IMR-90 (cell line): ENCODE measurements at regions not wholly inside any gene's neighbourhood (a gene's known extent, or its start where the extent isn't known, plus 50 kb on each side); places are given as distances from the start of the nearest gene placed in this dataset.

Experiments
- ATAC-seq: fragments of 200-7000 bp; cut with Tn5 transposase; 2 replicates; pipeline ENCODE4 v1.9.1; 2020; ENCODE audit warnings: low read depth, mild to moderate bottlenecking, moderate library complexity
- BruUV-seq: library from RNA; stranded (reverse); fragments of 400-500 nt; replicated peaks from 2 replicates; lab custom pipeline; 2021; lab: Mats Ljungman, UMichigan
- CTCF ChIA-PET: fragments of 300-600 bp; formaldehyde crosslinking; extraction: SDS; loops from one replicate; lab custom pipeline; 2021; ENCODE audit warnings: antibody characterized with exemption; lab: Yijun Ruan, JAX
- POLR2A ChIA-PET: fragments of 300-600 bp; sonication (Branson Sonifier 250); formaldehyde crosslinking; loops from one replicate; lab custom pipeline; 2022; ENCODE audit warnings: antibody characterized with exemption; ENCODE audit not compliant: unreplicated experiment; lab: Charles Lee
- DNase-seq: peaks from one replicate; pipeline ENCODE4 v3.0.0; 2013
- H2AFZ ChIP-seq: replicated peaks from 2 replicates; pipeline ENCODE3; 2013; ENCODE audit warnings: low read length, mild to moderate bottlenecking; ENCODE audit not compliant: poor library complexity
- H2AK5ac ChIP-seq: 2 replicates; pipeline ENCODE4 v1.6.1; 2013; ENCODE audit warnings: low read depth, low read length, inconsistent platforms
- H2AK9ac ChIP-seq: replicated peaks from 2 replicates; pipeline ENCODE3; 2013; ENCODE audit warnings: mild to moderate bottlenecking, low read depth, low read length, moderate library complexity; ENCODE audit not compliant: poor library complexity
- H2BK120ac ChIP-seq: 2 replicates; pipeline ENCODE4 v1.6.1; 2013; ENCODE audit warnings: low read depth, low read length, inconsistent platforms
- H2BK15ac ChIP-seq: 3 replicates; pipeline ENCODE4 v1.6.1; 2013; ENCODE audit warnings: low read depth, low read length, inconsistent platforms
- H2BK20ac ChIP-seq: 2 replicates; pipeline ENCODE4 v1.6.1; 2013; ENCODE audit warnings: low read depth, mild to moderate bottlenecking, inconsistent platforms, low read length, moderate library complexity
- H2BK5ac ChIP-seq: 2 replicates; pipeline ENCODE4 v1.6.1; 2013; ENCODE audit warnings: mild to moderate bottlenecking, low read depth, low read length, inconsistent platforms; ENCODE audit not compliant: poor library complexity, severe bottlenecking
- H3K14ac ChIP-seq: replicated peaks from 2 replicates; pipeline ENCODE4 v1.6.1; 2013; ENCODE audit warnings: low read depth, low read length, inconsistent platforms
- H3K18ac ChIP-seq: 2 replicates; pipeline ENCODE4 v1.6.1; 2013; ENCODE audit warnings: low read depth, low read length, control low read depth
- H3K23ac ChIP-seq: 2 replicates; pipeline ENCODE4 v1.6.1; 2013; ENCODE audit warnings: low read depth, low read length, inconsistent platforms
- H3K27ac ChIP-seq: 2 replicates; pipeline ENCODE4 v1.5.1; 2013; ENCODE audit warnings: mild to moderate bottlenecking, control low read depth, low read length; ENCODE audit not compliant: insufficient read depth
- H3K27me3 ChIP-seq: 2 replicates; pipeline ENCODE4 v1.6.1; 2013; ENCODE audit warnings: low read length; ENCODE audit not compliant: control insufficient read depth, insufficient read depth
- H3K36me3 ChIP-seq: 2 replicates; pipeline ENCODE4 v1.6.1; 2013; ENCODE audit warnings: low read length, mixed read lengths; ENCODE audit not compliant: control insufficient read depth, insufficient read depth
- H3K4ac ChIP-seq: 2 replicates; pipeline ENCODE4 v1.6.1; 2013; ENCODE audit warnings: low read depth, low read length, inconsistent platforms
- H3K4me1 ChIP-seq: 2 replicates; pipeline ENCODE4 v1.6.1; 2013; ENCODE audit warnings: low read length, mixed read lengths; ENCODE audit not compliant: control insufficient read depth, insufficient read depth
- H3K4me2 ChIP-seq: 2 replicates; pipeline ENCODE4 v1.6.1; 2013; ENCODE audit warnings: low read depth, mild to moderate bottlenecking, control low read depth, low read length, moderate library complexity
- H3K4me3 ChIP-seq: 2 replicates; pipeline ENCODE4 v1.5.1; 2013; ENCODE audit warnings: low read depth, mild to moderate bottlenecking, control low read depth, low read length, moderate library complexity; ENCODE audit not compliant: insufficient read depth
- H3K56ac ChIP-seq: 2 replicates; pipeline ENCODE4 v1.6.1; 2013; ENCODE audit warnings: low read length, inconsistent platforms; ENCODE audit not compliant: insufficient read depth; ENCODE audit errors: extremely low read depth
- H3K79me1 ChIP-seq, 2 experiments: 2 replicates each; pipeline ENCODE4 v1.6.1; 2013; ENCODE audit warnings: low read length in 2 of 2, inconsistent platforms in 1 of 2, low read depth in 1 of 2
- H3K9ac ChIP-seq: 2 replicates; pipeline ENCODE4 v1.6.1; 2013; ENCODE audit warnings: low read depth, low read length, control low read depth
- H3K9me1 ChIP-seq: 2 replicates; pipeline ENCODE4 v1.6.1; 2013; ENCODE audit warnings: low read length, inconsistent platforms; ENCODE audit not compliant: insufficient read depth
- H3K9me3 ChIP-seq: 2 replicates; pipeline ENCODE4 v1.6.1; 2013; ENCODE audit warnings: low read length; ENCODE audit not compliant: control insufficient read depth, insufficient read depth
- H4K20me1 ChIP-seq: 2 replicates; pipeline ENCODE4 v1.6.1; 2013; ENCODE audit warnings: low read length, inconsistent platforms; ENCODE audit not compliant: insufficient read depth
- H4K5ac ChIP-seq: 2 replicates; pipeline ENCODE4 v1.6.1; 2013; ENCODE audit warnings: mild to moderate bottlenecking, low read depth, low read length, control low read depth
- H4K8ac ChIP-seq, 2 experiments: 2 replicates each; pipeline ENCODE4 v1.6.1; 2013; ENCODE audit warnings: low read depth in 2 of 2, low read length in 2 of 2, control low read depth in 1 of 2, inconsistent platforms in 1 of 2
- H4K91ac ChIP-seq: 2 replicates; pipeline ENCODE4 v1.6.1; 2013; ENCODE audit warnings: low read depth, low read length, inconsistent platforms; ENCODE audit not compliant: insufficient read depth
- BHLHE40 ChIP-seq: fragments of 150-350 bp; IDR thresholded peaks from 2 replicates; pipeline ENCODE4 v1.6.1; 2016; ENCODE audit warnings: mild to moderate bottlenecking, low read depth, low read length
- CEBPB ChIP-seq: IDR thresholded peaks from 2 replicates; pipeline ENCODE4 v1.6.1; 2012; ENCODE audit warnings: low read depth, low read length, improper control_type of control experiment
- CHD1 ChIP-seq: IDR thresholded peaks from 2 replicates; pipeline ENCODE4 v1.6.1; 2012; ENCODE audit warnings: low read depth, low read length, improper control_type of control experiment
- FOS ChIP-seq: fragments of 150-350 bp; IDR thresholded peaks from 2 replicates; pipeline ENCODE4 v1.6.1; 2016; ENCODE audit warnings: low read depth, low read length
- MAFK ChIP-seq: IDR thresholded peaks from 2 replicates; pipeline ENCODE4 v1.6.1; 2012; ENCODE audit warnings: low read depth, low read length, improper control_type of control experiment
- MAZ ChIP-seq: IDR thresholded peaks from 2 replicates; pipeline ENCODE4 v1.6.1; 2012; ENCODE audit warnings: low read depth, mild to moderate bottlenecking, low read length, improper control_type of control experiment, moderate library complexity, borderline replicate concordance
- MXI1 ChIP-seq: IDR thresholded peaks from 2 replicates; pipeline ENCODE4 v1.6.1; 2012; ENCODE audit warnings: low read depth, mild to moderate bottlenecking, low read length, moderate library complexity, borderline replicate concordance
- NFE2L2 ChIP-seq: fragments of 150-350 bp; IDR thresholded peaks from 2 replicates; pipeline ENCODE4 v1.6.1; 2016; ENCODE audit warnings: low read depth, mild to moderate bottlenecking, low read length
- POLR2A ChIP-seq: IDR thresholded peaks from 2 replicates; pipeline ENCODE4 v1.6.1; 2012; ENCODE audit warnings: mild to moderate bottlenecking, low read depth, low read length
- RAD21 ChIP-seq: IDR thresholded peaks from 2 replicates; pipeline ENCODE4 v1.6.1; 2012; ENCODE audit warnings: low read length, improper control_type of control experiment
- RCOR1 ChIP-seq: IDR thresholded peaks from 2 replicates; pipeline ENCODE4 v1.6.1; 2012; ENCODE audit warnings: mild to moderate bottlenecking, low read length, improper control_type of control experiment; ENCODE audit not compliant: insufficient replicate concordance
- RFX5 ChIP-seq: IDR thresholded peaks from 2 replicates; pipeline ENCODE4 v1.8.0; 2012; ENCODE audit warnings: low read depth, mild to moderate bottlenecking, low read length, moderate library complexity
- SMC3 ChIP-seq: fragments of 150-350 bp; IDR thresholded peaks from 2 replicates; pipeline ENCODE4 v1.6.1; 2016; ENCODE audit warnings: low read depth, mild to moderate bottlenecking, antibody characterized with exemption, low read length, moderate library complexity
- WGBS, 2 experiments: methylation state at CpG; one replicate each; pipeline versions ENCODE4 v1.1.5 to v1.1.7; 2013; ENCODE audit warnings: missing lambda C conversion rate in 2 of 2; ENCODE audit not compliant: insufficient read length in 1 of 2; ENCODE audit errors: extremely low coverage in 2 of 2; 5-methylcytosine and 5-hydroxymethylcytosine counted together
- dilution Hi-C: fragments of 300-500 bp; cut with HindIII; formaldehyde crosslinking; loops from one replicate; pipeline ENCODE4 v1.14.3; 2018; ENCODE audit warnings: low sequenced_read_pairs; ENCODE audit not compliant: unreplicated experiment
- in situ Hi-C: fragments of 300-500 bp; cut with MboI; formaldehyde crosslinking; loops from 3 replicates; pipeline ENCODE4 v1.14.3; 2019; ENCODE audit warnings: low sequenced_read_pairs, inconsistent platforms, mixed read lengths
- intact Hi-C: fragments of 100-400 bp; cut with micrococcal nuclease; formaldehyde crosslinking; loops from 2 replicates; pipeline ENCODE4 v1.10.0; 2022
- TF ChIP-seq, protein P1 (sequence below): fragments of 150-350 bp; IDR thresholded peaks from 2 replicates; pipeline ENCODE4 v1.6.1; 2016; ENCODE audit warnings: low read depth, mild to moderate bottlenecking, low read length, moderate library complexity, borderline replicate concordance
- TF ChIP-seq, protein P2 (sequence below): fragments of 150-350 bp; IDR thresholded peaks from 2 replicates; pipeline ENCODE4 v1.6.1; 2017; ENCODE audit warnings: mild to moderate bottlenecking, antibody characterized with exemption, low read length, low read depth
- TF ChIP-seq, protein P3 (sequence below): conservative IDR thresholded peaks from 2 replicates; pipeline ENCODE4 v1.5.1; 2012; ENCODE audit warnings: mild to moderate bottlenecking, low read depth, low read length, improper control_type of control experiment

DNA sequence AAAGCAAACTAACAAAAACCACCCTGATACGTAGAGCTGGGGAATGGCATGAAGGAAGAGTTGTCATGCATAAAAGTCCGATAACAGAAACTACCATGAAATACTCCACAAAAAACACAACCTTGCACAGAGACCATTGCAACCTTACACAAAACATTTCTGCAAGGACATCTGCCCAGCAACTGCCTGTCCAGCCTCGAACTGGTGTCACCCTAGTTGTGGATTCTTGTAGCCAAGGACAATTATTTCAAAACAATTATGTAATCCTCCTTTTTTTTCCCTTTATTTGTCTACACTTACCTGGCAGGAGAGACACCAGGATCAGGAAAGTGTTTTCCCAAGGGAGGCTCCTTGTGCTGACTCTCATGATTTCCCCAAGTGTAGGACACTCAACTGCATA lies 232.5 kb upstream of the SYNDIG1 start:
- no peaks in the 10 kb centered on the region for H3K4me1 ChIP-seq
- no peak overlapping the region for H3K9ac ChIP-seq
- H3K4ac ChIP-seq, result no peak overlapping the region
- dilution Hi-C loops (no loop called here), intact Hi-C loops (no loop called here), in situ Hi-C loops (no loop called here)
- H4K91ac ChIP-seq, result no peak overlapping the region
- H3K79me1 ChIP-seq, result no peaks in the 10 kb centered on the region
- H2BK20ac ChIP-seq, result no peak overlapping the region
- no peaks in the 10 kb centered on the region for H4K20me1 ChIP-seq
- DNase-seq (no peak), ATAC-seq (no peak)
- H4K8ac ChIP-seq, result no peak overlapping the region
- no CpG with 5 or more reads among the region's 3 CpGs for WGBS, 2 experiments
- H3K9me3 ChIP-seq, result no peaks in the 10 kb centered on the region
- no peak overlapping the region for H2BK15ac ChIP-seq
- H2BK120ac ChIP-seq, result no peak overlapping the region
- BruUV-seq, result no TSS peak
- no peak overlapping the region for H3K4me2 ChIP-seq
- H3K23ac ChIP-seq, result no peak overlapping the region
- no peak for TF ChIP-seq CHD1
- no peak for TF ChIP-seq MAZ
- TF ChIP-seq, protein P1, sequence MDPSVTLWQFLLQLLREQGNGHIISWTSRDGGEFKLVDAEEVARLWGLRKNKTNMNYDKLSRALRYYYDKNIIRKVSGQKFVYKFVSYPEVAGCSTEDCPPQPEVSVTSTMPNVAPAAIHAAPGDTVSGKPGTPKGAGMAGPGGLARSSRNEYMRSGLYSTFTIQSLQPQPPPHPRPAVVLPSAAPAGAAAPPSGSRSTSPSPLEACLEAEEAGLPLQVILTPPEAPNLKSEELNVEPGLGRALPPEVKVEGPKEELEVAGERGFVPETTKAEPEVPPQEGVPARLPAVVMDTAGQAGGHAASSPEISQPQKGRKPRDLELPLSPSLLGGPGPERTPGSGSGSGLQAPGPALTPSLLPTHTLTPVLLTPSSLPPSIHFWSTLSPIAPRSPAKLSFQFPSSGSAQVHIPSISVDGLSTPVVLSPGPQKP, result no peak
- no peak for TF ChIP-seq MXI1
- TF ChIP-seq POLR2A, result no peak
- TF ChIP-seq RCOR1, result no peak
- TF ChIP-seq, protein P2, sequence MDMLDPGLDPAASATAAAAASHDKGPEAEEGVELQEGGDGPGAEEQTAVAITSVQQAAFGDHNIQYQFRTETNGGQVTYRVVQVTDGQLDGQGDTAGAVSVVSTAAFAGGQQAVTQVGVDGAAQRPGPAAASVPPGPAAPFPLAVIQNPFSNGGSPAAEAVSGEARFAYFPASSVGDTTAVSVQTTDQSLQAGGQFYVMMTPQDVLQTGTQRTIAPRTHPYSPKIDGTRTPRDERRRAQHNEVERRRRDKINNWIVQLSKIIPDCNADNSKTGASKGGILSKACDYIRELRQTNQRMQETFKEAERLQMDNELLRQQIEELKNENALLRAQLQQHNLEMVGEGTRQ, result no peak
- TF ChIP-seq FOS, result no peak
- TF ChIP-seq RFX5, result no peak
- no peak for TF ChIP-seq CEBPB
- no peak for TF ChIP-seq MAFK
- no peak for TF ChIP-seq NFE2L2
- TF ChIP-seq BHLHE40, result no peak
- TF ChIP-seq RAD21, result no peak
- TF ChIP-seq, protein P3, sequence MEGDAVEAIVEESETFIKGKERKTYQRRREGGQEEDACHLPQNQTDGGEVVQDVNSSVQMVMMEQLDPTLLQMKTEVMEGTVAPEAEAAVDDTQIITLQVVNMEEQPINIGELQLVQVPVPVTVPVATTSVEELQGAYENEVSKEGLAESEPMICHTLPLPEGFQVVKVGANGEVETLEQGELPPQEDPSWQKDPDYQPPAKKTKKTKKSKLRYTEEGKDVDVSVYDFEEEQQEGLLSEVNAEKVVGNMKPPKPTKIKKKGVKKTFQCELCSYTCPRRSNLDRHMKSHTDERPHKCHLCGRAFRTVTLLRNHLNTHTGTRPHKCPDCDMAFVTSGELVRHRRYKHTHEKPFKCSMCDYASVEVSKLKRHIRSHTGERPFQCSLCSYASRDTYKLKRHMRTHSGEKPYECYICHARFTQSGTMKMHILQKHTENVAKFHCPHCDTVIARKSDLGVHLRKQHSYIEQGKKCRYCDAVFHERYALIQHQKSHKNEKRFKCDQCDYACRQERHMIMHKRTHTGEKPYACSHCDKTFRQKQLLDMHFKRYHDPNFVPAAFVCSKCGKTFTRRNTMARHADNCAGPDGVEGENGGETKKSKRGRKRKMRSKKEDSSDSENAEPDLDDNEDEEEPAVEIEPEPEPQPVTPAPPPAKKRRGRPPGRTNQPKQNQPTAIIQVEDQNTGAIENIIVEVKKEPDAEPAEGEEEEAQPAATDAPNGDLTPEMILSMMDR, result no peak
- no peak for TF ChIP-seq SMC3
- no peaks in the 10 kb centered on the region for H3K36me3 ChIP-seq
- no peaks in the 10 kb centered on the region for H3K27me3 ChIP-seq
- H3K56ac ChIP-seq, result no peak overlapping the region
- H2AFZ ChIP-seq, result no peak overlapping the region
- CTCF ChIA-PET, result no interaction called here
- no peak overlapping the region for H2BK5ac ChIP-seq
- no peak overlapping the region for H2AK5ac ChIP-seq
- H2AK9ac ChIP-seq, result no peak overlapping the region
- no peaks in the 10 kb centered on the region for H3K9me1 ChIP-seq
- H4K5ac ChIP-seq, result no peak overlapping the region
- no peak overlapping the region for H3K4me3 ChIP-seq
- H3K14ac ChIP-seq, result no peak overlapping the region
- POLR2A ChIA-PET, result no interaction called here
- no peak overlapping the region for H3K27ac ChIP-seq
- H3K18ac ChIP-seq, result no peak overlapping the region
